ENCODE measurements at regions not wholly inside any gene's neighbourhood (a gene's known extent, or its start where the extent isn't known, plus 50 kb on each side); places are given as distances from the start of the nearest gene placed in this dataset.

- ChIA-PET POLR2A (interaction anchor here (0.6 to 0.9 kb wide), 2 partner anchors 64 to 232 kb away, joined by 3 to 5 read pairs; partner anchors contain the start of gene BTG1), CTCF (no interaction called here)
- BruUV-seq (replicated peaks), result no TSS peak
Observed at GRCh38 chr12:92210071-92210470, 64.4 kb upstream of the BTG1 start.

More at GRCh38 chr12:92210071-92210470, 64.4 kb upstream of the BTG1 start:
- Histone ChIP-seq H3K4me1 (ENCODE audit: control insufficient read depth in 1 of 2, insufficient read depth in 2 of 2, low read length in 2 of 2) (peaks cover 0 to 11% of the 10 kb centered on the region in 2 experiments; a peak in 1 of 4 replicates), H3K27me3 (ENCODE audit: insufficient read depth, low read length) (no peaks in the 10 kb centered on the region), H3K4me3 (replicated peaks in 1 of 2; ENCODE audit: low read depth in 1 of 2, low read length in 2 of 2) (no peak overlapping the region), H3K27ac (ENCODE audit: low read depth, low read length) (no peak overlapping the region), H4K20me1 (ENCODE audit: insufficient read depth) (no peaks in the 10 kb centered on the region), H3K4me2 (ENCODE audit: low read length) (no peak overlapping the region), H3K9me2 (ENCODE audit: insufficient read depth) (no peaks in the 10 kb centered on the region), H3K9me3 (ENCODE audit: control insufficient read depth in 1 of 2, insufficient read depth in 1 of 2, low read depth in 1 of 2, low read length in 2 of 2) (no peaks in the 10 kb centered on the region), H3K9ac (ENCODE audit: low read length) (no peak overlapping the region), H3K36me3 (ENCODE audit: control insufficient read depth in 1 of 2, insufficient read depth in 2 of 2, low read length in 2 of 2) (no peaks in the 10 kb centered on the region), H2AFZ (ENCODE audit: low read depth, low read length, poor library complexity, severe bottlenecking) (no peak overlapping the region), H3K79me2 (ENCODE audit: insufficient read depth, low read length) (no peaks in the 10 kb centered on the region)
- no peak for DNase-seq (ENCODE audit: low read depth, low spot score)
- ATAC-seq, result no peak
- intact Hi-C loops (cut with micrococcal nuclease), result no loop called here
- RAD21 ChIA-PET (ENCODE audit: low non-redundant PET in 1 of 2, low total read pairs in 2 of 2, uncharacterized antibody in 2 of 2, unreplicated experiment in 2 of 2), result no interaction called here
- TF ChIP-seq JUND (IDR thresholded peaks at IDR 0.05) (no peak), ZNF274 (IDR thresholded peaks at IDR 0.05; ENCODE audit: low read depth, low read length) (no peak), EZH2phosphoT487 (IDR thresholded peaks at IDR 0.05; ENCODE audit: borderline replicate concordance) (no peak), FOSL1 (IDR thresholded peaks at IDR 0.05; ENCODE audit: low read depth) (no peak), SRF (IDR thresholded peaks at IDR 0.05; ENCODE audit: low read depth) (no peak), CEBPB (IDR thresholded peaks at IDR 0.05; ENCODE audit: low read depth) (no peak), ZFX (IDR thresholded peaks at IDR 0.05) (no peak), SIN3A (IDR thresholded peaks at IDR 0.05; ENCODE audit: low read depth) (no peak), YY1 (IDR thresholded peaks at IDR 0.05; ENCODE audit: extremely low read depth, insufficient replicate concordance, low read depth, low read length) (no peak), ATF3 (IDR thresholded peaks at IDR 0.05) (no peak), REST (IDR thresholded peaks at IDR 0.05; ENCODE audit: low read depth) (no peak), ELF1 (IDR thresholded peaks at IDR 0.05; ENCODE audit: borderline replicate concordance, low read depth) (no peak)

Data from HCT116 (cell line).